K562 (cell line): ENCODE measurements at regions not wholly inside any gene's neighbourhood (a gene's known extent, or its start where the extent isn't known, plus 50 kb on each side); places are given as distances from the start of the nearest gene placed in this dataset.

Experiments used
- FOXA1 ChIP-seq: fragments of 450-650 bp; IDR thresholded peaks from 2 replicates; pipeline ENCODE4 v1.6.1; 2016; ENCODE audit warnings: mild to moderate bottlenecking, borderline replicate concordance
- NCOA6 ChIP-seq: fragments of 450-650 bp; IDR thresholded peaks from 2 replicates; pipeline ENCODE4 v1.6.1; 2017; ENCODE audit warnings: mild to moderate bottlenecking
- TAF7 ChIP-seq: fragments of 450-650 bp; IDR thresholded peaks from 2 replicates; pipeline ENCODE4 v1.6.1; 2016; ENCODE audit warnings: missing genetic modification characterization, missing compliant biosample characterization
- ZNF318 ChIP-seq, 2 experiments: fragments of 450-650 bp; IDR thresholded peaks; 2 replicates each; pipeline ENCODE4 v1.6.1; 2016; ENCODE audit warnings: mild to moderate bottlenecking in 2 of 2, borderline replicate concordance in 1 of 2, low read depth in 1 of 2, moderate library complexity in 1 of 2

DNA sequence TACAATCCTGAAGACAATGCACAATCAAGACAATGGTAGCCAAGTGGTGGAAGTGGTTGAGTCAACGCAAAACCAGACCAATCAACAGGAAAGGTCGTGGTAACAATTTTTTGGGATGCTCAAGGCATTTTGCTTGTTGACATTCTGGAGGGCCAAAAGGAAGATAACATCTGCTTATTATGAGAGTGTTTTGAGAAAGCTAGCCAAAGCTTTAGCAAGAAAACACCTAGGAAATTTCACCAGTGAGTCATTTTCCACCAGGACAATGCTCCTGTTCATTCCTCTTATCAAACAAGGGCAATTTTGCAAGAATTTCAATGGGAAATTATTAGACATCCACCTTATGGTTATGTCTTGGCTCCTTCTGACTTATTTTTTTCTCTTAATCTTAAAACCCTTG is 1932.2 kb upstream of the RAG2 start (continued):
- TF ChIP-seq ZNF318 (IDR thresholded peaks at IDR 0.05; ENCODE audit: borderline replicate concordance in 1 of 2, low read depth in 1 of 2) (no peak), NCOA6 (no peak), TAF7 (tag) (no peak), FOXA1 (no peak)
